ENCODE measurements at regions not wholly inside any gene's neighbourhood (a gene's known extent, or its start where the extent isn't known, plus 50 kb on each side); places are given as distances from the start of the nearest gene placed in this dataset.
"Not testable (repeated sequence)": the region's sequence is repeated elsewhere in the genome, so short reads cannot be mapped to it uniquely, and the experiment has no call there.

DNA sequence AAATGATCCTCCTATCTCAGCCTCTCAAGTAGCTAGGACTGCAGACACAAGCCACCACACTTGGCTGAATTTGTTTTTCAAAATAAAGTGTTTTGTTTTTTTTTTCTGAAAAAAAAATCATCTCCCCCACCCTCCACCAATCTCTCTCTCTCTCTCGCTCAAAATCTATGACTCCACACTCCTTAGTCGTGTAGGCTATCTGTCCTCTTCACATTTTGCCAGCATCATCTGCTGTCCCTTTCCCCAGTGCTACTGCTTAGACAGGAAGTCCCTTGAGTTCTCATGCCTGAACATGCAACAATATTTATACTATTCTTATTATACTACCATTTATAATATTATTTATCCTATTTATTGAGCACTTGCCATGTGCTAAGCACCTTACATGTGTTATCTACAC lies 80.7 kb upstream of the TMEM164 start:
- DNase-seq, result no peak
- in situ Hi-C loops (cut with MboI; ENCODE audit: low pct_unique_long_range_greater_than_20kb, low sequenced_read_pairs), result loop anchor here (25.0 kb wide), 1 partner anchor 490 kb away; no protein-coding TSS in a partner anchor

- DNase-seq; in situ Hi-C loops (cut with MboI; ENCODE audit: low pct_unique_long_range_greater_than_20kb, low sequenced_read_pairs): not testable (repeated sequence)
These were observed 77.9 kb upstream of the TMEM164 start for GRCh38 chrX:109925003-109925402.

DNA sequence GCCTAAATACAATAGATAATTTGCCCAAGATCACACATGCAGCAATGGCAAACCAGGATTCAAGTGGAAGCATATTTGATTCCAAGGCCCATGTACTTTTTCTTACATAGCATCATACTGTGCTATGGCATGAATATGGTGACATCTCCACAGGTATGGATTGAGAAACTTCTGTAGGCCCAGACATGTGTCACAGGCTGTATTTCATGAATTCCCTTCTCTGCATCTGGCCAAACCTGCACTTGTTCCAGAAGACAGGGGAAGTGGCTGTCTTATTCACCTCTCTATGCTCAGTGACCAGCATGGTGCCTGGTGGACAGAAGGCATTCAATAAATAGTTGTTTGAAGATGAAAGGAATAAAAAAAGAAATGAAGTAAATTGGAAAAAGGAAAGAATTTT lies 77.3 kb upstream of the TMEM164 start:
- in situ Hi-C loops (cut with MboI; ENCODE audit: low pct_unique_long_range_greater_than_20kb, low sequenced_read_pairs), result no loop called here
- no peak for DNase-seq

- in situ Hi-C loops (cut with MboI; ENCODE audit: low pct_unique_long_range_greater_than_20kb, low sequenced_read_pairs), result no loop called here
- no peak for DNase-seq
These were observed 76.8 kb upstream of the TMEM164 start for GRCh38 chrX:109926118-109926517.

DNA sequence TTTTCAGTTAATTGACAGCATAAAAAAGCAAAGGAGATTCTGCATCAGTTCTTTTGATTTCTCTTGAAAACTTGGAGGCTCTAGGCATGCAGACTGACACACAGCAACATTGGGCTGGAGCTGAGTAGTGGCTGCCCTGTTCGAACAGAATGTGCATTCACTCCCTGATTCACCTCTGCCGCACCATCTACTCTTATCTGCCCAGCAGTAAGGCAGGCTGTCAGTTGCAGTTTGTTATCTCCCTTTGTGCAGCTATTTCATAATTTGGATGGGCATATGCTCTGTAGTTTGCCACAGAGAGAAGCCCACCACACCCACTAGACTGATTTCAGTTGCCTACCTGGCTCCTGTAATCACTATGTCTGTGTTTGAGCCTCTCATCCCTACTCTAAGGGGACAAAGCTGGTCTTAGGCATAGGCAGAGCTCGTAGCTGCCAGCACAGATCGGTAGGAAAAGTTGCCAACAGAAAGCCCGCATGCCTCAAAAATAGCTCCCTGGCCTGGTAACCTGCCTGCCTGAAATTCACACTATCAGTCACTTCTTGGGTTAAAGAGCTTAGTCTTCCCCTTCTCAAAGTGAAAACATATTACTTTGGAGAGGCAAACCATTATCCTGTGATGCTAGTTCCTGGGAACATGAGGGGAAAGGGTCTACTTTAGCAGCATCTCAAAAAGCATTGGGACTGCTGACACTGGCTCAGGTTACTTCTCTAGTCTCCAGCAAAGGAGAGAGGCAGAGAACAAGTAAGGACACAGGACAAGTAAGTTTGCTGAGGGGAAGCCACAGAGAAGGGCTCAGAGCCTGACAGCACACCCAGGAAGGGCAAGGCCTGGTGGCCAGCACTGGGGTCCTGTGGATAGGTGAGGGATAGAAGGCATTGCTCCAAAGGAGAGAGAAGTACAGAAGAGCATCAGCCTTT lies 75.9 kb upstream of the TMEM164 start:
- in situ Hi-C loops (cut with MboI; ENCODE audit: low pct_unique_long_range_greater_than_20kb, low sequenced_read_pairs), result no loop called here
- no peak for DNase-seq

GRCh38 chrX:109927663-109928273 lies 75.1 kb upstream of the TMEM164 start:
- in situ Hi-C loops (cut with MboI; ENCODE audit: low pct_unique_long_range_greater_than_20kb, low sequenced_read_pairs), result no loop called here
- no peak for DNase-seq

DNA sequence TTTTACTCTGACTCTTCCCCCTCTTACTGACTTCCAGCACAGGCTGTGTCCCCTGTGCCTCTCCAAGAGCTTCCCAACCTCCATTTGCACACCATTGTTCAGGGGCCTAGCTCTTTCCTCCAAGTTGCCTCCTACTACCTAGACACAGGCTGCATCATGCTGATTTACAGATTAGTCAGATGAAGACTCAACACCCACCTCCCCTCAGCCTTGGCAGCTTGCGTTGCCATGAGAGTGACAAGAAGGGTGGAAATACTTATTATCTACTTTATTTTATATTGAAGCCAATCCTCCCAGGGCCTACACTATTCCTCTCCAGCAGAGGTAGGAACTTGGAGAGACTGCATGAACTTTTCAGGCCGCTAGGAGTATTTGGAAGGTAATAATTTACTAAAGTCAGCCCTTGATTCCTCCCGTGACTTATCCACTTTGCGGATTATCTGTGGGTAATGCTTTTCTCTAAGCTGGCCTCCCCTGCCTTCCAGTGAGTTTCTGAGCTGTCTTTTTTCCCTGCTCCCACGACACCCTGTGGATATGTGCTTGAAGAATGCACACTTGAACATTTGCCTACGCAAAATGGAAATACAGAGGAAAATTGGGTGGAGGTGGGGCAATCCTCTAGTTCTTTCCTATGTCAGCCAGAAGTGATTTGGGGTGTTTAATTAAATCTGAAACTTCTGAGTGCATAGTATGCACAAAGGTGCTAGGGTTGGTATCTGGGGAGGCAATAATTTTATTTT lies 74.1 kb upstream of the TMEM164 start:
- no peak for DNase-seq
- in situ Hi-C loops (cut with MboI; ENCODE audit: low pct_unique_long_range_greater_than_20kb, low sequenced_read_pairs), result no loop called here

GRCh38 chrX:109931677-109932076 lies 71.2 kb upstream of the TMEM164 start:
- DNase-seq, result no peak
- in situ Hi-C loops (cut with MboI; ENCODE audit: low pct_unique_long_range_greater_than_20kb, low sequenced_read_pairs), result no loop called here

DNA sequence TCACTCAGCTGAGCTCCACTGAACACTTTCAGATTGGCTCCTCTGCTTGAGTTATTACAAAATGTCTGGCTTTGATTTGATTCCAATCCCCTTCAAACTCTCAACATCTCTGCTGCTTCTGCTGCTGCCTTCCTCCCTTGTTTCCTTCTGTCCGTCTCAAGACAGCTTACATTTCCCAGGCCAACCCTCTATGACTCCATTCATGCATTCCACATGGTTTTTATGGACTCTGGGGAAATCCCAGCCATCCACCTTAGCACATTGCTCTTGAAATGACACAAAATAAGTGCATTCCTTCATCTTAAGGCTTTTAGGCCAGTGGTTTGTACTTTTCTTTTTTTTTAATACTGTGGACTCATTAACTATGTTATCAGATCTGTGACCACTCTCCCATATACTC lies 68.5 kb upstream of the TMEM164 start:
- in situ Hi-C loops (cut with MboI; ENCODE audit: low pct_unique_long_range_greater_than_20kb, low sequenced_read_pairs), result no loop called here
- no peak for DNase-seq

GRCh38 chrX:109934935-109935334 lies 68.0 kb upstream of the TMEM164 start:
- no peak for DNase-seq
- in situ Hi-C loops (cut with MboI; ENCODE audit: low pct_unique_long_range_greater_than_20kb, low sequenced_read_pairs), result no loop called here

GRCh38 chrX:109936114-109936513 lies 66.8 kb upstream of the TMEM164 start:
- in situ Hi-C loops (cut with MboI; ENCODE audit: low pct_unique_long_range_greater_than_20kb, low sequenced_read_pairs), result no loop called here
- no peak for DNase-seq

DNA sequence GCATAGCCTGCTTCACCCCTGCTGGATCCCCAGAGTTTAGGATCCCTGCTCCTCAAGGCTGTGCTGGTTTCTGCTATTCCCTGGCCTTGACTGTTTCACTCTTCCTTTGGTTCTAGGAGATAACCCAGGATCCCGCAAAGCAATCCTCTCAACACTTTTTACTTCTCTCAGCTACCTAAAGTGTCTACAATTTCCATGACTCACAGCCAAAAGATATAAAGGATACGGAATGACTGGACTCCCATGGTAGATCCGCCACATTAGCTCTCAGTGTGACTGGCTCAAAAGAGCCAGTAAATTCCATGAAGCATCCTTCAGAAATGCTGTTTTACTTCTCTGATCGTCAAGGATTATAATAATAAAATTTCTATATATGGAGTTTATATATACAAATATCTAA lies 66.3 kb upstream of the TMEM164 start:
- in situ Hi-C loops (cut with MboI; ENCODE audit: low pct_unique_long_range_greater_than_20kb, low sequenced_read_pairs), result no loop called here
- no peak for DNase-seq

DNA sequence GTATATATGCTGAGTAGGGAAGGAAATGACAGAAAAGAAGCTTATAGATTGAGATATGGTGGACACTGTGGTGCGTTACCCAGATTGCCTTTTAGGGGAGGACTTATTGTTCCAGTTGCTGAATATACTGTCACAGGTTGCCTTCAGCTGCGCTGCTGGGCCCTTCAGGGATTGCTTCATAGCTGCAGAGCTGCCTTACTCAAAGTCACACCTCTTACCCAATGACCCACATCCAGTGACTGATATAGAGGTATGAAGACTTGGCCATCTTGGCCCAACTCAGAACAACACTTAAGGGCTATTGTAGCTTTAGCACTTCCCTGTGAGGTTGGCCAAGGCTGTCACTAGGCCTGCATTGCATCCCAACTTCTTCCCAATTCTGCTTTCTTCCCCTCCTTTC lies 63.4 kb upstream of the TMEM164 start:
- in situ Hi-C loops (cut with MboI; ENCODE audit: low pct_unique_long_range_greater_than_20kb, low sequenced_read_pairs), result no loop called here

GRCh38 chrX:109940411-109940810 lies 62.5 kb upstream of the TMEM164 start:
- DNase-seq, result no peak
- in situ Hi-C loops (cut with MboI; ENCODE audit: low pct_unique_long_range_greater_than_20kb, low sequenced_read_pairs), result no loop called here

More for the DNA sequence above, 63.4 kb upstream of the TMEM164 start:
- no peak for DNase-seq

DNA sequence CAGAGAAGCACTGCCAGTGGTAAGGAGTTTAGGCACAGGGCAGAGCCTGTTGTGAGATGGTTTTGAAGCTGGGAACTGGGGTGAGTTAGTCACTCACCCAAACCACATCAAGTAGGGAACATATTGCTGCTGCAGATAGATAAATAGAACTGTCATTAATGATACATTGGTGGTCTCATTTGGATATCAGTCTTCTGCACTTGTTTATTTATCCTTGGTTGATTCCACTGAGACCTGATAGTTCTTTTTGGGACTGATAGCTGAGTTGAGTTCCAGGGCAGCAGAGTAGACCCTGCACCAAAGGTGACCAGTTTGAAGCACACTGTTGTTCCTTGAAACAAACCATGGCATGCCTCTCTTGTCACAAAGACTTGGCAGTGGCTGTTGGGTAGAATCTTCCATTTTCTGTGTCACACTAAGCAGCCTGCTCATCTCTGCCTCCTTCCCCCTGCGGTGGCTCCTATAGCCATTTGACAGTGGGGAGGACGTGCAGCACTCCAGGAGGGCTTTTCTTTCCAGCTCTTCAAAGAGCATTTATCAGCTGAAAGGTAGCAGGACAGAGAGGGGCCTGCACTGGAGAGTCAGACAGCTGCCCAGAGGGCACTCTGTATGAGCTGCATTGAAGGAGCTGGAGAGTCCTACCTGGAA lies 59.7 kb upstream of the TMEM164 start:
- DNase-seq, result no peak
- in situ Hi-C loops (cut with MboI; ENCODE audit: low pct_unique_long_range_greater_than_20kb, low sequenced_read_pairs), result no loop called here

DNA sequence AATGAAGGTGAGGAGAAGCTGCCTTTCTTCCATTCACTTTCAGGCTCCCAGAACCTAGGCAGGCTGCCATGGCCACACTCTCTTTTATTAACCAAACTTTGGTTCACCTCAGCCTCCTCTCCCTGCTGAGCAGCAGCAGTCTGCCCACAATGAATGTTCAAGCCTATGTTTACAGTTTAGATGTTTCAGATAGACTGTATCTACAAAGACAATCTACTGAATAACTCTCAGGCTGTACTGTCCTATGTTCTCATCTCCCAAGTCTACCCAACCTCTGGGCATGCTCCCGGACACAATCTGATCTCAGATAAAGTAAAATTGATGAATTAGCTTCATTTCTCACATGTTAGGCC lies 59.2 kb upstream of the TMEM164 start:
- in situ Hi-C loops (cut with MboI; ENCODE audit: low pct_unique_long_range_greater_than_20kb, low sequenced_read_pairs), result no loop called here
- no peak for DNase-seq

DNA sequence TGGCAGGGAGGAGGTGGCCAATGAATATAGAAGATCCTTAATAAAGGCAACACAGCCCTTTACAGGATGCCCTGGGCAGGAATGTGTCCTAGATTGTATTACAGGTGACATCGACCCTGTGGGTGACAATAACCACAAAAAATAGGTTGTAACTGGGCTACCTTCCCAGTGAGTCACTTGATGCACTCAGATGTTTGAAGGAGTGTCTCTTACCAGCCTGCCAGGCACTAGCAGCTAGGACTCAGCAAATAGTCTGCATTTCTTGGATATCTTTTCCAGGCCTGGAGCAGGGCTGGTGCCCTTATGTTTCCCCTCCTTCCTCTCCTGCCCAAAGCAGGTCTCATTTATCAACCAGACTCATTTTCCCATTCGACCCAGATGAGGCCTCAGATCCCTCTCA lies 50.9 kb upstream of the TMEM164 start:
- DNase-seq, result no peak
- in situ Hi-C loops (cut with MboI; ENCODE audit: low pct_unique_long_range_greater_than_20kb, low sequenced_read_pairs), result no loop called here

GRCh38 chrX:109952985-109953905 lies 49.7 kb upstream of the TMEM164 start:
- DNase-seq, result peak; percentile 60
- in situ Hi-C loops (cut with MboI; ENCODE audit: low pct_unique_long_range_greater_than_20kb, low sequenced_read_pairs), result no loop called here

Data from KBM-7 (cell line).